Endodermal cell (in vitro differentiated cells): ENCODE measurements at regions not wholly inside any gene's neighbourhood (a gene's known extent, or its start where the extent isn't known, plus 50 kb on each side); places are given as distances from the start of the nearest gene placed in this dataset.

ENCODE experiments used
- DNase-seq: peaks from one replicate; pipeline ENCODE4 v3.0.0-alpha.2; 2017
- H3K27ac ChIP-seq: 2 replicates; pipeline ENCODE4 v1.5.1; 2013; ENCODE audit warnings: mild to moderate bottlenecking, low read depth, low read length, moderate library complexity
- H3K27me3 ChIP-seq: 2 replicates; pipeline ENCODE4 v1.6.1; 2013; ENCODE audit warnings: mild to moderate bottlenecking, low read length, moderate library complexity; ENCODE audit not compliant: insufficient read depth, control insufficient read depth, poor library complexity, severe bottlenecking
- H3K36me3 ChIP-seq: 2 replicates; pipeline ENCODE4 v1.7.0; 2013; ENCODE audit warnings: mild to moderate bottlenecking, low read length, moderate library complexity; ENCODE audit not compliant: control insufficient read depth, insufficient read depth
- H3K4me1 ChIP-seq: one replicate; pipeline ENCODE4 v1.7.0; 2013; ENCODE audit warnings: low read length; ENCODE audit not compliant: control insufficient read depth, insufficient read depth
- H3K4me3 ChIP-seq: 2 replicates; pipeline ENCODE4 v1.5.1; 2013; ENCODE audit warnings: mild to moderate bottlenecking, low read length, moderate library complexity
- H3K9ac ChIP-seq: 2 replicates; pipeline ENCODE4 v1.6.1; 2013; ENCODE audit warnings: mild to moderate bottlenecking, low read length, moderate library complexity; ENCODE audit not compliant: poor library complexity, severe bottlenecking; ENCODE audit errors: extremely low read depth
- H3K9me3 ChIP-seq: 2 replicates; pipeline ENCODE4 v1.6.1; 2013; ENCODE audit warnings: mild to moderate bottlenecking, low read length, moderate library complexity; ENCODE audit not compliant: control insufficient read depth
- H3K27ac Mint-ChIP-seq: 2 replicates; pipeline ENCODE4 v1.8.0; 2020; ENCODE audit warnings: mixed read lengths
- H3K27me3 Mint-ChIP-seq: 2 replicates; pipeline ENCODE4 v1.8.0; 2021; ENCODE audit warnings: mild to moderate bottlenecking, mixed read lengths; ENCODE audit not compliant: insufficient read depth
- H3K36me3 Mint-ChIP-seq: 2 replicates; pipeline ENCODE4 v1.8.0; 2020; ENCODE audit warnings: low read depth, mixed read lengths
- H3K4me1 Mint-ChIP-seq: 2 replicates; pipeline ENCODE4 v1.8.0; 2020; ENCODE audit warnings: mixed read lengths
- H3K4me3 Mint-ChIP-seq: 2 replicates; pipeline ENCODE4 v1.8.0; 2020; ENCODE audit warnings: mild to moderate bottlenecking, moderate library complexity, mixed read lengths
- H3K9me3 Mint-ChIP-seq: 2 replicates; pipeline ENCODE4 v1.8.0; 2020; ENCODE audit warnings: mild to moderate bottlenecking, mixed read lengths
- CTCF ChIP-seq: fragments of 200-600 bp; sonication (generic); conservative IDR thresholded peaks from 2 replicates; pipeline ENCODE4 v1.5.0; 2021; ENCODE audit warnings: antibody characterized with exemption, mild to moderate bottlenecking
- WGBS, 2 experiments: methylation state at CpG; one replicate each; pipeline versions ENCODE4 v1.1.5 to v1.1.7; 2013; ENCODE audit warnings: missing lambda C conversion rate in 2 of 2, mixed read lengths in 1 of 2; ENCODE audit not compliant: insufficient coverage in 1 of 2, insufficient read length in 1 of 2; 5-methylcytosine and 5-hydroxymethylcytosine counted together

- no peak overlapping the region for H3K4me3 Mint-ChIP-seq
Observed at GRCh38 chr4:20364969-20365368, 113.3 kb downstream of the SLIT2 start.

GRCh38 chr4:20367446-20367845 is 115.7 kb downstream of the SLIT2 start:
- no peak for DNase-seq
- Histone ChIP-seq H3K36me3 (no peaks in the 10 kb centered on the region), H3K27ac (no peak overlapping the region), H3K4me3 (no peak overlapping the region), H3K27me3 (peaks cover 40% of the 10 kb centered on the region), H3K9me3 (no peaks in the 10 kb centered on the region), H3K9ac (no peak overlapping the region), H3K4me1 (no peaks in the 10 kb centered on the region)
- no peak overlapping the region for H3K4me3 Mint-ChIP-seq
- no peaks in the 10 kb centered on the region for H3K36me3 Mint-ChIP-seq
- no peaks in the 10 kb centered on the region for H3K9me3 Mint-ChIP-seq
- H3K4me1 Mint-ChIP-seq: no peaks in the 10 kb centered on the region
- TF ChIP-seq CTCF: no peak
- H3K27ac Mint-ChIP-seq: no peak overlapping the region
- H3K27me3 Mint-ChIP-seq: peaks cover 22% of the 10 kb centered on the region
- WGBS, 2 experiments: 80 to 81% methylated on average over 1 of the region's 1 CpG

More at GRCh38 chr4:20364969-20365368, 113.3 kb downstream of the SLIT2 start:
- Histone ChIP-seq H3K4me3 (no peak overlapping the region), H3K27ac (no peak overlapping the region), H3K27me3 (peaks cover 26% of the 10 kb centered on the region), H3K4me1 (no peaks in the 10 kb centered on the region), H3K36me3 (no peaks in the 10 kb centered on the region), H3K9me3 (no peaks in the 10 kb centered on the region), H3K9ac (no peak overlapping the region)
- H3K27ac Mint-ChIP-seq: no peak overlapping the region
- peaks cover 13% of the 10 kb centered on the region for H3K27me3 Mint-ChIP-seq
- TF ChIP-seq CTCF: no peak
- 84 to 88% methylated on average over 3 to 4 of the region's 4 CpGs for WGBS, 2 experiments
- H3K36me3 Mint-ChIP-seq: no peaks in the 10 kb centered on the region
- no peak for DNase-seq
- H3K9me3 Mint-ChIP-seq: no peaks in the 10 kb centered on the region
- no peaks in the 10 kb centered on the region for H3K4me1 Mint-ChIP-seq

- TF ChIP-seq CTCF: no peak
- Mint-ChIP-seq H3K36me3 (no peaks in the 10 kb centered on the region), H3K9me3 (no peaks in the 10 kb centered on the region), H3K27me3 (peaks cover 23% of the 10 kb centered on the region), H3K4me1 (peaks cover 3% of the 10 kb centered on the region), H3K27ac (no peak overlapping the region), H3K4me3 (no peak overlapping the region)
- DNase-seq: no peak
- Histone ChIP-seq H3K4me3 (no peak overlapping the region), H3K9ac (no peak overlapping the region), H3K9me3 (no peaks in the 10 kb centered on the region), H3K27ac (no peak overlapping the region), H3K4me1 (no peaks in the 10 kb centered on the region), H3K27me3 (peaks cover 39% of the 10 kb centered on the region), H3K36me3 (no peaks in the 10 kb centered on the region)
- 86% methylated on average over 1 of the region's 1 CpG; no CpG with 5 or more reads in 1 of the 2 experiments for WGBS, 2 experiments
Observed at GRCh38 chr4:20368926-20369325, 117.2 kb downstream of the SLIT2 start.
